KMS-11 (cell line): ENCODE measurements at regions not wholly inside any gene's neighbourhood (a gene's known extent, or its start where the extent isn't known, plus 50 kb on each side); places are given as distances from the start of the nearest gene placed in this dataset.

Source experiments
- H2AFZ ChIP-seq: fragments of 200-600 bp; sonication (generic); 2 replicates; pipeline ENCODE4 v1.6.1; 2016; ENCODE audit warnings: antibody characterized with exemption, mixed run types, low read depth
- H3K27ac ChIP-seq: fragments of 200-600 bp; sonication (generic); 2 replicates; pipeline ENCODE4 v1.6.1; 2016; ENCODE audit warnings: mild to moderate bottlenecking, mixed run types
- H3K27me3 ChIP-seq: fragments of 200-600 bp; sonication (generic); 2 replicates; pipeline ENCODE4 v1.6.1; 2017; ENCODE audit warnings: mild to moderate bottlenecking, low read depth, mixed run types, moderate library complexity; ENCODE audit not compliant: insufficient read depth
- H3K36me3 ChIP-seq: fragments of 200-600 bp; sonication (generic); 2 replicates; pipeline ENCODE4 v1.6.1; 2017; ENCODE audit warnings: mild to moderate bottlenecking, mixed run types; ENCODE audit not compliant: insufficient read depth
- H3K4me1 ChIP-seq: fragments of 200-600 bp; sonication (generic); 2 replicates; pipeline ENCODE4 v1.6.1; 2016; ENCODE audit warnings: mild to moderate bottlenecking, low read depth, mixed run types; ENCODE audit not compliant: poor library complexity, severe bottlenecking
- H3K4me2 ChIP-seq: fragments of 200-600 bp; sonication (generic); 2 replicates; pipeline ENCODE4 v1.7.0; 2016; ENCODE audit warnings: mild to moderate bottlenecking, mixed run types
- H3K4me3 ChIP-seq: fragments of 200-600 bp; sonication (generic); IDR thresholded peaks from 2 replicates; pipeline ENCODE4 v1.6.1; 2017; ENCODE audit warnings: low read depth, low read length, mixed read lengths; ENCODE audit not compliant: insufficient read depth
- H3K79me2 ChIP-seq: fragments of 200-600 bp; sonication (generic); 2 replicates; pipeline ENCODE4 v1.6.1; 2016; ENCODE audit warnings: low read depth, mixed run types; ENCODE audit not compliant: insufficient read depth
- H3K9ac ChIP-seq: fragments of 200-600 bp; sonication (generic); 2 replicates; pipeline ENCODE4 v1.6.1; 2016; ENCODE audit warnings: mild to moderate bottlenecking, mixed run types
- H4K20me1 ChIP-seq: fragments of 200-600 bp; sonication (generic); 2 replicates; pipeline ENCODE4 v1.6.1; 2016; ENCODE audit warnings: mild to moderate bottlenecking, mixed run types; ENCODE audit not compliant: insufficient read depth
- CTCF ChIP-seq: fragments of 200-600 bp; sonication (generic); conservative IDR thresholded peaks from 2 replicates; pipeline ENCODE4 v1.6.1; 2017; ENCODE audit warnings: low read depth, mild to moderate bottlenecking, antibody characterized with exemption, low read length, moderate library complexity, mixed read lengths

- no peak overlapping the region for H3K27ac ChIP-seq
- H3K79me2 ChIP-seq = no peaks in the 10 kb centered on the region
- H3K9ac ChIP-seq = no peak overlapping the region
- H3K27me3 ChIP-seq = peaks cover 20% of the 10 kb centered on the region; the same call in 1 of the 2 replicates
- H3K4me2 ChIP-seq = no peak overlapping the region
- no peak overlapping the region for H2AFZ ChIP-seq
- no peak overlapping the region for H3K4me3 ChIP-seq
- no peaks in the 10 kb centered on the region for H4K20me1 ChIP-seq
- H3K36me3 ChIP-seq = no peaks in the 10 kb centered on the region
- no peak for TF ChIP-seq CTCF
- H3K4me1 ChIP-seq = no peaks in the 10 kb centered on the region
These were observed 82.8 kb upstream of the COL13A1 start for GRCh38 chr10:69718951-69719350.

- Histone ChIP-seq H3K36me3 (no peaks in the 10 kb centered on the region), H3K27me3 (peaks cover 24% of the 10 kb centered on the region; the same call in 1 of the 2 replicates), H3K9ac (no peak overlapping the region), H3K27ac (no peak overlapping the region), H3K4me3 (no peak overlapping the region), H3K4me1 (no peaks in the 10 kb centered on the region), H3K4me2 (no peak overlapping the region), H2AFZ (no peak overlapping the region), H4K20me1 (no peaks in the 10 kb centered on the region), H3K79me2 (no peaks in the 10 kb centered on the region)
- no peak for TF ChIP-seq CTCF
These were observed 79.9 kb upstream of the COL13A1 start for GRCh38 chr10:69721690-69722310.

- Histone ChIP-seq H3K9ac (no peak overlapping the region), H3K27me3 (peaks cover 35% of the 10 kb centered on the region; the same call in 1 of the 2 replicates)
- no peak for TF ChIP-seq CTCF
These were observed 78.1 kb upstream of the COL13A1 start for GRCh38 chr10:69723653-69724052.

GRCh38 chr10:69726850-69727249 lies 74.9 kb upstream of the COL13A1 start:
- H3K27ac ChIP-seq = no peak overlapping the region
- no peaks in the 10 kb centered on the region for H3K4me1 ChIP-seq
- H3K36me3 ChIP-seq = no peaks in the 10 kb centered on the region
- no peaks in the 10 kb centered on the region for H3K79me2 ChIP-seq
- no peaks in the 10 kb centered on the region for H4K20me1 ChIP-seq
- peaks cover 59% of the 10 kb centered on the region; the same call in 1 of the 2 replicates for H3K27me3 ChIP-seq
- no peak overlapping the region for H2AFZ ChIP-seq
- H3K9ac ChIP-seq = no peak overlapping the region
- H3K4me3 ChIP-seq = no peak overlapping the region
- H3K4me2 ChIP-seq = no peak overlapping the region
- TF ChIP-seq CTCF = no peak

More at GRCh38 chr10:69723653-69724052, 78.1 kb upstream of the COL13A1 start:
- Histone ChIP-seq H3K36me3 (no peaks in the 10 kb centered on the region), H3K4me2 (no peak overlapping the region), H3K4me1 (no peaks in the 10 kb centered on the region), H2AFZ (no peak overlapping the region), H3K27ac (no peak overlapping the region), H3K79me2 (no peaks in the 10 kb centered on the region), H3K4me3 (no peak overlapping the region), H4K20me1 (no peaks in the 10 kb centered on the region)
